Astrocyte (in vitro differentiated cells and primary cell): ENCODE measurements at regions not wholly inside any gene's neighbourhood (a gene's known extent, or its start where the extent isn't known, plus 50 kb on each side); places are given as distances from the start of the nearest gene placed in this dataset.

Experiments
- CTCF ChIP-seq: IDR thresholded peaks from 2 replicates; pipeline ENCODE4 v1.5.1; 2011; ENCODE audit warnings: low read depth, mild to moderate bottlenecking, inconsistent platforms, low read length, moderate library complexity; ENCODE audit not compliant: insufficient read depth
- EZH2 ChIP-seq: IDR thresholded peaks from 2 replicates; pipeline ENCODE4 v1.6.1; 2012; ENCODE audit warnings: mild to moderate bottlenecking, low read length, inconsistent platforms; ENCODE audit not compliant: insufficient read depth

DNA sequence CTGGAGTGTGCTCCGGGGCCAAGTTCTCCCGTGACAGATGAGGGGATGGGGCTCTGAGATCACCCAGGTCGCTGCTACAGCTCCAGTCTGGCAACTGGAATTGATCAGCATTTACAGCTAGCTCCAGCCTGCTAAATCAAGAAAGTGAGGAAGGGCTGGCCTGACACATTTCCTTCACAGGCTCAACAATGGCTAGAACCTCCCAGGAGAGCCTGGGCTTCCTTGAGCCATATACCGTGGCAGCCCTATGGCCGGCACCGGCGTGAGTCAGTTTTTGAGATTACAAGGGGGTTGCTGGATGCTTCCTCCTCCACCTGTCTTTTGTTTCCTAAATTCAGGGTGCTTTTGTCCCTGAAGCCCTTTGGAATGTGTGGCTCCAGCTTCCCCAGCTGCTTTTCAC, 104.2 kb downstream of the ETS2 start:
- TF ChIP-seq CTCF (no peak), EZH2 (no peak)
